HT1080 (cell line): ENCODE measurements at regions not wholly inside any gene's neighbourhood (a gene's known extent, or its start where the extent isn't known, plus 50 kb on each side); places are given as distances from the start of the nearest gene placed in this dataset.

Source experiments
- DNase-seq: peaks from one replicate; pipeline ENCODE4 v3.0.0-alpha.2; 2015; ENCODE audit warnings: low read depth

DNA sequence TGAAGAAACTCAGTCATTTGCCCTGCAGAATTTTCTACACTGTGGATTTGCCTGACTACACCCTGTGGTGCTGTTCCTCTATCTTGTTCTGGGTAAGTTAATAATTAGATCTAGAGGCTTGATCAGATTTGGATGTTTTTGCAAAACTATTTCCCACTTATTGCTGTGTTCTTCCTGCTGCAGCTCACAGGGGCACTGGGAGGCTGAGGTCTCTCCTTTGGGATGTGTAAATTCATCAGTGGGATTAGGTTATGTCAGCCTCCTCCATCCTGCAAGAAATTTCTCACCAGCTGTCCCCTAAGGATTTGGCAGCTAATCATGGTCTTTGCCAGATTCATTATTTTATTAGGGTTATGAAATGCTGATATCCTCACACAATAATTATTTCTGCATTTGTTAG is 148.1 kb upstream of the ZNF32 start:
- no peak for DNase-seq

DNA sequence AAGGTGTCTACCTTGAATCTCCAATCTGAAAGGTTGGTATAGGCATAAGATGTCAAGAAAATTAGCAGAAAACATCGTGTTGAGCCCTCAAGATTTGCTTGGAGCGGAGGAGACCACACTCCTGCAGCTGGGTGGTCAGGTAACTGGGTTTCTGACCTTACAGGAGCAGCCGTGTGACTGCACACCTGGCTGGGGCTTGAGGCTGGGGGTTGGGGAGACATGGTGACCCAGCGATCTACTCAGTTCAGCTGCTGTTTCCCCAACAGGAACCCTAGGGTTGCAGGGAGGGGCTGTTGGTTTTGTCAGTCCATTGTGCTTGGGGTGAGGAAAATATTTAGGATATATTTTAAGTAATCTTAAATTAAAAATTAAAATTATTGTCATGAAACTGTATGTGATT is 147.0 kb upstream of the ZNF32 start:
- no peak for DNase-seq

DNA sequence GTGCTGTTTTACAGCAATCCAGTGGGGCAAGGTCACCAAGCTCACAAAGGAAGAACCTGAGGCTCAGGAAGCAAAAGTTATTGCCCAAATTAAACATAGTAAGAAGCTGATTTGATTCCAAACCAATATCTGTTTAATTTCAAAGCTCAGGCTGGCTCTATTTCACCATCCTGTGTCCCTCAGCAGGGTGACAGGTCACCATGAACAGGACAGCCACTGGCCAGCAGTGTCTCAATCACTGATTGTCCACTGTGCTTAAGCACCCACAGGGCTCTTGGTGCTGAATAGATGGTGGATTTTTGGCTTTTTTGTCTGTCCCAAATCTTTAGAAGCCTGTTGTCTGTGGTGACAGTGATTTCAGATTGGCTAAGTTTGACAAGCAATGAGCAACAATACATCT is 146.4 kb upstream of the ZNF32 start:
- no peak for DNase-seq

DNA sequence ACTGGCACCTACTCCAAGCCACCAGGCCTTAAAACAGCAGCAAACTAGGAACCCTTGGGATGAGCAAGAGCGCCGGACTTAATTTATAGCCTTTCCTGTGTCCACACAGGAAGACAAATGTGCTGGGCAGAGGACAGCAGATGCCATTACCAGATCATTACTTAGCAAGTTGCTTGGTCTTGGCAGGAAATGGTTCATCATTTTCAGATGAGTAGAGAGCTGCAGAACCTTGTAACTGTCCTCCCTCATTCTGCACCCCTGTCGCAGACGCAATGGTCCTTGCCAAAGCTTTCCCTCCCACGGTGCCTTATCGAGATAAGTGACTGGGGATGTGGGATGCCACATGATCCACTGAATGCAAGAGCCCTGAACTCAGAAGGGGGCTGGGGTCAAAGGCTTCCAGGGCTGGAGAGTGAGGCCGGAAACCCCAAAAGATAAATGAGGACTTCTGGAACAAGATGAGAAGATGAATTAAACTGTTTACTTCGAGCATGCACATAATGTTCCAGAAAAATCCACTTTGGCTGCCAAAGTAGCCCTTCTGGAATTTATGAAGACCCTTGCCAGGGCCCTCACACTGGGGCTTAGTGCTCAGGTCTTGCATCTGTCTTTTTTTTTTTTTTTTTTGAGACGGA is 145.6 kb upstream of the ZNF32 start:
- no peak for DNase-seq

DNA sequence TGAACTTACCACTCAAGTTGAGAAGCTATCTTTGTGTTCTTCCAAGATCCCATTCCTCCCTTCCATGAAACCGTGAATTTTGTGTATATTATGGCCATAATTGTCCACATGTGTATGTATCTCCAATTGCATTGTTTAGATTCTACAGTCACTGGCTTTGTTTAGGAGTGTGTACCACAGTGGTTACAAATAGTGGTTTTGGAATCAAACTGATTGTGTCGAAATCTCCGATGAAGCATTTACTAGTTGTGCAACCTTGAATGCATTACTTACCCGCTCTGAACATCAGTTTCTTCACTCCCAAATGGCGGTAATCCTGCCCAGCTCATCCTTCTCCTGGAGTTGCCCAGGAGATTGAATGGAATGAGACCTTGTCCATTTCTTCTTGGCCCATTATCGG is 145.0 kb upstream of the ZNF32 start:
- DNase-seq = no peak

DNA sequence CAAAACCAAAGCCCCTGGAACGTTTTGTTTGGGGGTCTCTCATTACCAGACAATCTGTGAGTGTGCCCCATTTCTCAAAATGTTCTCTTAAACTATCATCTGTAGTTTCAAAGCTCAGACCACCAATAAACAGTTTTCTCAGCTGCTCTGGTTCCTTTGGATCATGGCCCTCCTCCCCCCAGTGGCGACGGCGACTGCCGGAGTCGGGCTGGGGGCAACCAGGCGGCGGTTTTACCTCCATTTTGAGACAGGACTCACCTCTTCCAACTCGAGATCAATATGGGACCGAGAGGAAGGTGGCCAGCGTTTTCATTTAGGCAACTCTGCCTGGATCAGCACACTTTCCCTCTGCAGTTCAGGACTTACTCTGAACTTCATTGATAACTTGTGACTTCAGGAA is 141.5 kb upstream of the ZNF32 start:
- DNase-seq = no peak

DNA sequence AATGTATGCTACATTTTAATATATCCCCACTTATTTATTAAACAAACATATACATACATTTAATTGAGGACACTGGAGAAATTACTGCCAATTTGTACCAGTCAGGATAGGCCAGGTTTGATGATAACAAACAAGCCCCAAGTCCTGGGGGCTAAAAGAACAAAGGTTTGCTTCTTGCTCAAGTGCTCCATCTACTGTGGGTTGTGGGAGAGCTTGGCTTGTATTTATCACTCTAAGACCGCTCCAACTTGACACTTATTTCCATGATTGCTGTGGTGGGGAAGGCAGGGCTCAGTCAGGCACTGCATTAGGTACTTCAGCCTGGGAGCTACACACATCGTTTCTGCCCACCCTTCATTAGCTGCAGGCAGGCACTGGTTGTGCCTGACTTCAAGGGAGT is 136.6 kb upstream of the ZNF32 start:
- no peak for DNase-seq

DNA sequence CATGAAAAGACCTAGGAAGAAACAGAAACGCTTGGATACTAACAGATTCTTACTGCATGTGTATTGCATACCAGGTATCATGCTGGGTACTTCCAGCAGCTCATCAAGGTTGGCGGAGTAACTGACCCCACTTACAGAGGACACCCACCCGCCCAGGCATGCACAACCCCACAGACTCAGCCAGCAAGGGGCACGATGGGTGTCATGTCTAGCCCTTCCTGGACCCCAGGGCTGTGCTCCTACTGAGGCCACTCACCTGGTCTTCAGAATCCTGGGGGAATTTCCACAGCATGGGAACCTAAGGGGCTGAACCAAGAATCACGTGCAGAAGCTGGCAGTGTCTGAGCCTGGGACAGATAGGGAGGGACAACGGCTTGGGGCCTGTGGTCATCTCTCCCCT is 134.1 kb upstream of the ZNF32 start:
- DNase-seq = no peak

DNA sequence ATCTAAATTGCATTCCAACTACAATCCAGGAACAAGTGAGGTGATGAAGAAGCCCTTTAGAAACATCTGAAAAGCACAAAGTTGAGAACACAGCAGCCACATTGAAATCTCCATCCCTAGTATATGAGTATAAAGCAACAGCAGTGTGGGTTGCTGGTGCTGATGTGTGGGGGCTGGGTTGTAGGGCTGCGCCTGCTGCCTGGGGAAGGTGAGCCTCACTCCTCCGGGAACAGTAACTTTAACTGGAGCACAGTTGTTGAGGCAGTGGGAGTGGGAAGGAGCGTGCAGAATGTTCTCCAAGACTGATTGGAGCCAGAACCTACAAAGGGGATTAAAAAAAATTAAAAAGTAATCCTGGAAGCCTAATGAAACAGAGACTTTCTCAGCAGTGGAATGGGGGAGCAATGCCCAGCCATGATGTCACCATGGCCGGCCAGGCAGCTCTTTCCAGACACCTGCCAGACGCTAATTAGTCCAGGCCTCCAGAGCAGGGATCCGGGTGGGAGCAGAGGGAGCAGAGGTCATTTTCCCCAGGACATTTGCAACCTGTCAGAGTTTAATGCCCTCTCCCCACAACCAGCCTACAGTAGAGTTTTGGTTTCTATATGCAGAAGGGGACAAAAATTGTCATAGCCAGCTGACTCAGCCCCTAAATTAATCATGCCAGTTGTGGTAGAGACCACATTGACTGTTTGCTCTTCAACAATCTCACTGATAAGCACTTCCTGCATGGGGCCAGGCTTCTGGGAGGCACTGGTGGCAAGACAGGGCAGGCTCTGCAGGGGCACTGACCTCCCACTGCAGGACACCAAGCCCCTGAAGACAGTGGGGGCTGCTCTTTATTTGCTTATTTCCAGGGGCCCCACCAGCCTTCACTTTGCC is 133.0 kb upstream of the ZNF32 start:
- peak; percentile 10 for DNase-seq

DNA sequence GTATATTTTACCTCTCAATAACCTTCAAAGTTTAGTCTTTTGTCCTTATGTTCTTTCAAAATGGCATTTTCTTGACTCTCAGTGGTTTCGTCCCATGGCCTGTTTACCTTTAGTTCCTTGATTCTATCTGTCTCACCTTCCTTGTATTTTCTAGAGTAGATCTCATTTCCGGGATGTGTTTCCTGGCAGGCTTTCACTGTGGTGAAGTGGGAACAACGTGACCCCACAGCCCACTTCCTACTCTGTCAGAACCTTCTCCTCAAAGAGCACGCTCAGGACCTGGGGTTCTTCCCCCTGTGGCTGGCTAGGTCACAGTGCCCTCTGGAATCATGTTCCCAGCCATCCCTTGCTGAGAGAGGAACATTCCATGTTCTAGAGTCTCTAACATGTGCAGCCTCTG is 129.9 kb upstream of the ZNF32 start:
- DNase-seq = no peak

DNA sequence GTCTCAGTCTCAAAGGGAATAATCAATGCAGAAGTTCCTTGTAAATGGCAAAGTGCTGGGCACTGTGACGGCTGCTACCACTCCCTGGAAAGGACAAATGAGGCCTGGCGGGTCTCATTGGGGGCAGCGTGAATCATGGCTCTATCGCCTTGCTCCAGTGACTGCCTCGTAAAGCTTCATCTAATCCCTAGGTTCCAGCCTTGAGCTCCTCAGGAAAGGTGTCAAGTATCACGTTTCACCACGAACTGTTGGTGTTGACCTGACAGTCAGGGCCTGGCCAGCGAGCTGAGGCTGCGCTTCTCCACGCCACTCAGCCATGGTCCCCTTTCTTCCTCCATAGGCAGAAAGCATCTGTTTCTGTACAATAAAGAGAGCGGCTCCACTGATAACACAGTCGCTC is 126.7 kb upstream of the ZNF32 start:
- no peak for DNase-seq

DNA sequence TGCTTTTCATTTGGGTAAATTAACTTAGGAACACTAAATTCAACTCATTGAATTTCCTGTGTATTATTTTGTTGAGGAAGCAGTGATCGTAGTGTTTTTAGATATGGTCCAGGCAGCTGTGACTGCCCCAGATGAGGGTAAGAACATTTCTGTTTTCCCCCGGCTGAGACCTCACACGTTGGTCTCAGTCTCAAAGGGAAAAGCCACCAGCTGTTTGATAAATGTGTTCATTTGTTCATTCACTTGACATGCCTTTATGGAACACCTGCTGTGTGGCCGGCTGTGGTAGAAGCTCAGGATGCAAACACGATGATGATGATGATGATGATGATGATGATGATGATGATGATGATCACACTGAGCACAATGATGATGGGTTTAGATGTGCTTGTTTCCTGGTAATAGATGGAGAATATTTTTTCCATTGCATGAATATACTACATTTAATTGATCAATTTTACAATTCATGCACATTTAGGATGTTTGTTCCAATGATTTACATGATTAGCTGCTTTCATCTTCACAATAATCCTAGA is 125.6 kb upstream of the ZNF32 start:
- no peak for DNase-seq

DNA sequence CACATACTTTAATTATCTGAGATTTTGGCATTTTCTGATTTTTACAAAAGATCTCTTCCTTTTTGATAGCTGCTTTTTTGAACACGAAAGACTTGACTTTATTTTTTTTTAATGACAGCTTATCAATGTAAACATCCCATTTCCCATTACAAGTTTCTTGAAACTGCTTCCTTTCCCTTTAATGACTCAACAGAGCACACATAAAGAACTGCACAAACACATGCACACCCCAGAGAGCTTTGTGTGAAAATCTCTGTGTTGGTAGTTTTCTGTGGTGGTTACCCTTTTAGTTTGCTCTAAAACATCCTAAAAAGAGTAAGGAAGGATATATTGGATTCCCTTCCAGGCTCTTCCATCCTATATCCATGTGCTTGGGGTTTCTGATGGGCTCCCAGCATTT is 125.1 kb upstream of the ZNF32 start:
- DNase-seq = no peak

DNA sequence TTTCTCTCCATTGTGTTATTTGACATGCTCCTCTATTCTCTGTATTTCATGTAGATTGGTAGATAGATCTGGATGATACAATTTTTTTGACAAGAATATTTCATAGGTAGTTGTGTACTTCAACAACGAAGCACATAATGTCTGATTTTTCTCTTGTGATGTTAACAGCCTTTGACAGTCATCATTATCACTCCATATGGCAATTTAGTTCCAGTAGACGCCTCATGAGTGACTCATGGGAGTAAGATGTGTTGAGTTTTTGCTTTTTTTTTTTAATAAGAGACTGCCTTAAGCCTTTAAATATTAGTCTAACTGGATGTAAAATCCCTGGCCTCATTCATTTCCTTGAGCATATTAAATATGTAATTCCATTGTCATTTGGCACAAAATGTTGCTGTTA is 123.5 kb upstream of the ZNF32 start:
- DNase-seq = no peak

DNA sequence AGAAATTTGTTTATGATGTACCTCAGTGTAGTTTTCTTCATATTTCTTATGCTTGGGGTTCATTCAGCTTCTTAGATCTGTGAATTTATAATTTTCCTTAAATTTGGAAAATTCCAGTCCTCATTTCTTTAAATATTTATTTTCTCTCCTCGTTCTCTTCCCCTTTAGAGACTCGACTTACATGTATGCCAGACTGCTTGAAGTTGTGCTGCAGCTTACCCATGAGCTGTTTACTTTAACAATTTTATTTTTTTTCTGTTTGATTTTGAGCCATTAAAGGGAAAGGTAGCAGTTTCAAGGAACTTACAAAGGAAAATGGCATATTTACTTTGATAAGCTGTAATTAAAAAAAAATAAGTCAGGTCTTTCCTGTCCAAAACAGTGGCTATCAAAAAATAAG is 123.0 kb upstream of the ZNF32 start:
- no peak for DNase-seq

DNA sequence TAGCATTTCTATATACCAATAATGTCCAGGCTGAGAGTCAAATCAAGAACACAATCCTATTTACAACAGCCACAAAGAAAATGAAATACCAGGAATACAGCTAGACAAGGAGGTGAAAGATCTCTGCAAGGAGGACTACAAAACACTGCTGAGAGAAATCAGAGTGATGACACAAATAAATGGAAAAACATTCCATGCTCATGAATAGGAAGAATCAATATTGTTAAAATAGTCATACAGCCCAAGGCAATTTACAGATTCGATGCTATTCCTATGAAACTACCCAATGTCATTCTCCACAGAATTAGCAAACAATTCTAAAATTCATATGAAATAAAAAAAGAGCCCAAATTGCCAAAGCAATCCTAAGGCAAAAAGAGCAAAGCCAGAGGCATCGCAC is 116.8 kb upstream of the ZNF32 start:
- no peak for DNase-seq

DNA sequence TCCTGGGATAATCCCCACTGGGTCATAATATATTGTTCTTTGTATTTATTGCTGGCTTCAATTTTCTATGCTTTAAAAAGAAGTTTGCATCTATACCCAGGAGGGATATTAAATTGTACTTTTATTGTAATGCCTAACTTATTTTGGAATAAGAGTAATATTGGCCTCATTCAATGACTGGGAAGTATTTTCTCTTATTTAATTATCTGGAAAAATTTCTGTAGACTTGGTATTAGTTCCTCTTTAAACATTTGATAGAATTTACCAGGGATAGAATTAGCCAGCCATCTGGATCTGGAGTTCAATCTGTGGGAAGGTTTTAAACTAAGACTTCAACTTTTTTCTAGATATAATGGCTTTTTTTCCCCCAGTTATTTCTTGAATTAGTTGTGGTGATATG is 115.2 kb upstream of the ZNF32 start:
- DNase-seq = no peak

DNA sequence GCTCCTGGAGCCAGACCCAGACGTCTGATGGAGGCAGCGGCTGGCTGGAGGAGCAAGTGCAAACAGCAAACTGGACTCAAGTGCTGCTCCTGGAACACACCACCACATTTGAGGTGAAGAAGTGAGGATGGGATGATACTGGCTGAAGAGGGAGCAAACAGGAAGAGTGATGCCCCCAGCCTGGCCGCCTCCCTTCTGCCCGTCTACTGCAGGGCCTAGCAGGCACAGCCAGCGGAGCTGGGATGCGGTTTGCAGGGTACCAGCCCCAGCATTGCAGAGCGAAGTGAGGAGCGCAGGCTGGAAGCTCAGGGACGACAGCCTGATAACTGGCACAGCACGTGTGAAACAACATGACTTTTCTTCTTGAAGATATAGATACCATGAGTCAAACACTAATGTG is 111.8 kb upstream of the ZNF32 start:
- DNase-seq = no peak

DNA sequence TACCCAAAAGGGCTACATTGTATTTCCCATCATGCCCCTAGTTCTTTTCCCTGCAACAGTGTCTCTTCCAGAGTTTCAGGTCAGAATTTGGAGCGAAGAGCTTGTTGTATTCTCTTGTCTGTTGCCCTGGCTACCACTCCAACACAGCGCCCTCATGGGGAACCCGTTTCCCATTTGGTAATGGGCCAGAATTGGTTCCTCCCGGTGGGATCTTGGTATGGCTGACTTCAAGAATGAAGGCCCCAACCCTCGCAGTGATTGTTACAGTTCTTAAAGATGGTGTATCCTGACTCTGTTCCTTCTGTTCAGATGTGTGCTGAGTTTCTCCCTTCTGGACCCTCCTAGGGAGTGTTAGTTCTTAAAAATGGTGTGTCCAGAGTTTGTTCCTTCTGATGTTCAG is 110.5 kb upstream of the ZNF32 start:
- no peak for DNase-seq

DNA sequence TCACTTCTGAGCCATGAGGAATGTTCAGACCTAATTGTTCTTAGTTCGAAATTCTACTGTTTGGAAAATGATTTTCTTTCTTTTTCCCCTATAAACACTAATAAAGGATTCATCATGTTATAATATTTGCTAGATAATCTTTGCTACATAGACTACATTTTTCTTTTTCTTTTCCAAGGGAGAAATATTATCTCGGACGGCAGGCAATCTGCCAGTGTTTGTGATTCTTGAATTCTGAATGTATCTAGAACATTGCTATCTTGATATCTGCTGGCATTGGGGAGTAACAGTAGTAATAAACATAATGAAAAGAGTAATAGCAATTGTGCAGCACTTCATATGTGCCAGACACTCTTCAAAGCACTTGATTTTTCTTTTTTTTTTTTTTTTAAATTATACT is 107.7 kb upstream of the ZNF32 start:
- DNase-seq = no peak

DNA sequence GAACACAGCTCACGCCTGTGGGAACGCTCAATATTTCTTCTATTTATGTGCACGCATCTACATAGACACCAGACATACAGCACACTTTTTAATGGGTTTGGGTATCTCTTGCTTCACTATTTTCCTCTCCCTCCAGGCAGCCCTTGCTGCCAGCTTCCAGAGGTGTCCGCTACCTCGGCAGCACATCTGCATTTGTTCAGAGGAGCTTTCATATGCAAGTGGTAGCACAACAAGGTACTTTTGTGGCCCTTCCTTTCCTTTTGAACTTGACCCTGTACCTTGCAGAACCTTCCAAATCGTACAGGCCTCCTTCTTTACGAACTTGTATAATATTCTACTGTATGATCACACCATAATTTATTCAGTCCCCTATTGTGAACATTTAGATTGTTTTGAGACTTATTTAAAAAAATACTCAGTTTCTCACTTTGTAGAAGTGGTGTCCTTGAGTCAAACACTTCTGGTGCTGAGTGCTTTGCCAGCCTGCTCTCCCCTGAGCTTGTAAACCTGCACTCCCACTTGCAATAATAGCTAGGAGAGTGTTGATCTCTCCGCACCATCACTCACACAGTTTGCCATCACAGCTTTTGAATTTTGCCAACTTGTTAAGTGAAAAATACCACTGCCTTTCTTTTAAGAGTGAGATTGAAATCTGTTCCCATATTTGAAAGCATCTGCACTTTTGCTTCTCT is 106.0 kb upstream of the ZNF32 start:
- no peak for DNase-seq

DNA sequence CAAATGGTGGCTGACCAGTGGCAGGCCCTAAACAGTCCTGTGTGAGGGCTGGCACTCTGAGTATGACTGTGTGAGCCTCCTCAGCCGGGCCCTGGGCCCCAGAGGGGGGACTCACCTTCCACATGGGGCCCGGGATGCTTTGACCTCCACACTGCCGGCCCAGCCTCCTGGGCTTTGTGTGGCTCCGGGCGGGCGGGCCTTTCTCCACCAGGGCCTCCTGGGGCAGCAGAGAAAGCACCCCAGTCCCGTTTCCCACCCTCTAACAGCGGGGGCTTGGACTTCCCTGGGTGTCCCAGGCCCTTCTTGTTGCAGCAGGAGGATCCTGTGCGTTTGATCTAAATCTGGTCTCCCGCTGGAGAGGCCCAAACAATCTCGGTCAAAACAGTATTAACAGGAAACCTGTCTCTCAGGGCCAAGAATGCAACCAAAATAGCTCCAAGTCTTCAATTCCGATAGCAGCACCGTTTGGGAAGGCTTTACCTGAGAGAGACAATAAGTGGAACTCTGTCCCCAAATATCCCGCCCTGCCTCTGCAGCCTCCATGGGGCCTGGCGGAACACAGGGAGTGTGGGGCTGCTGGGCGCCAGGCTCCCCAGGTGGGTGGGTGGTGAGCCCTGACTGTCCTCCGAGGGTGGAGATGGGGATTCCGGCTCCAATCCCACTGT is 104.8 kb upstream of the ZNF32 start:
- DNase-seq = no peak
